Hepatocyte (in vitro differentiated cells): ENCODE measurements at regions not wholly inside any gene's neighbourhood (a gene's known extent, or its start where the extent isn't known, plus 50 kb on each side); places are given as distances from the start of the nearest gene placed in this dataset.

Source experiments
- DNase-seq: peaks from one replicate; pipeline ENCODE4 v3.0.0-alpha.2; 2016; ENCODE audit warnings: low spot score
- H2AFZ ChIP-seq: fragments of 200-600 bp; sonication (generic); 2 replicates; pipeline ENCODE4 v1.6.0; 2016; ENCODE audit warnings: antibody characterized with exemption, mild to moderate bottlenecking
- H3K27ac ChIP-seq: fragments of 200-600 bp; sonication (generic); 2 replicates; pipeline ENCODE4 v1.5.1; 2016; ENCODE audit warnings: mild to moderate bottlenecking
- H3K27me3 ChIP-seq: fragments of 200-600 bp; sonication (generic); 2 replicates; pipeline ENCODE4 v1.6.1; 2016
- H3K36me3 ChIP-seq: fragments of 200-600 bp; sonication (generic); replicated peaks from 2 replicates; pipeline ENCODE4 v1.5.1; 2016; ENCODE audit warnings: low read depth; ENCODE audit not compliant: insufficient read depth
- H3K4me1 ChIP-seq: fragments of 200-600 bp; sonication (generic); 2 replicates; pipeline ENCODE4 v1.5.1; 2016; ENCODE audit warnings: mild to moderate bottlenecking, moderate library complexity; ENCODE audit not compliant: insufficient read depth
- H3K4me2 ChIP-seq: fragments of 200-600 bp; sonication (generic); 2 replicates; pipeline ENCODE4 v1.6.0; 2016
- H3K4me3 ChIP-seq: fragments of 200-600 bp; sonication (generic); 2 replicates; pipeline ENCODE4 v1.5.1; 2016; ENCODE audit warnings: mild to moderate bottlenecking
- H3K79me2 ChIP-seq: fragments of 200-600 bp; sonication (generic); 2 replicates; pipeline ENCODE4 v1.6.0; 2017; ENCODE audit warnings: mild to moderate bottlenecking
- H3K9me2 ChIP-seq: fragments of 200-600 bp; sonication (generic); replicated peaks from 2 replicates; pipeline ENCODE4 v1.6.0; 2017; ENCODE audit warnings: mild to moderate bottlenecking; ENCODE audit not compliant: insufficient read depth
- H3K9me3 ChIP-seq: fragments of 200-600 bp; sonication (generic); 2 replicates; pipeline ENCODE4 v1.5.1; 2016; ENCODE audit warnings: low read depth, mild to moderate bottlenecking
- H4K20me1 ChIP-seq: fragments of 200-600 bp; sonication (generic); 2 replicates; pipeline ENCODE4 v1.6.0; 2016; ENCODE audit warnings: mild to moderate bottlenecking; ENCODE audit not compliant: insufficient read depth, poor library complexity, severe bottlenecking
- CTCF ChIP-seq: fragments of 200-600 bp; sonication (generic); IDR thresholded peaks from 2 replicates; pipeline ENCODE4 v1.5.1; 2016; ENCODE audit warnings: antibody characterized with exemption, mild to moderate bottlenecking; ENCODE audit not compliant: poor library complexity
- EZH2 ChIP-seq: fragments of 200-600 bp; sonication (generic); IDR thresholded peaks from 2 replicates; pipeline ENCODE4 v1.6.1; 2016; ENCODE audit warnings: antibody characterized with exemption, mild to moderate bottlenecking, borderline replicate concordance
- EZH2phosphoT487 ChIP-seq: fragments of 200-600 bp; sonication (generic); IDR thresholded peaks from one replicate; pipeline ENCODE4 v1.6.1; 2018; ENCODE audit warnings: antibody characterized with exemption, mild to moderate bottlenecking, low read depth, moderate library complexity; ENCODE audit not compliant: unreplicated experiment, severe bottlenecking
- WGBS: methylation state at CpG from one replicate; pipeline ENCODE4 v1.1.6; 2016; ENCODE audit warnings: low lambda C conversion rate; ENCODE audit errors: missing lambda C conversion rate; 5-methylcytosine and 5-hydroxymethylcytosine counted together

GRCh38 chr1:188397521-188397920 is 1568.8 kb downstream of the PLA2G4A start:
- no peaks in the 10 kb centered on the region for H3K79me2 ChIP-seq
- no peaks in the 10 kb centered on the region for H3K36me3 ChIP-seq
- H3K4me2 ChIP-seq: no peak overlapping the region
- 89% methylated on average over 2 of the region's 2 CpGs for WGBS
- no peak overlapping the region for H3K4me3 ChIP-seq
- no peak for DNase-seq
- H2AFZ ChIP-seq: no peak overlapping the region
- no peak overlapping the region for H3K27ac ChIP-seq
- H4K20me1 ChIP-seq: no peaks in the 10 kb centered on the region
- H3K9me2 ChIP-seq: no peaks in the 10 kb centered on the region
- no peaks in the 10 kb centered on the region for H3K27me3 ChIP-seq
- no peak for TF ChIP-seq EZH2
- no peak for TF ChIP-seq CTCF
- TF ChIP-seq EZH2phosphoT487: no peak
- no peaks in the 10 kb centered on the region for H3K9me3 ChIP-seq
- H3K4me1 ChIP-seq: no peaks in the 10 kb centered on the region

- H2AFZ ChIP-seq: no peak overlapping the region
- H4K20me1 ChIP-seq: no peaks in the 10 kb centered on the region
- H3K27me3 ChIP-seq: no peaks in the 10 kb centered on the region
- H3K4me3 ChIP-seq: no peak overlapping the region
- TF ChIP-seq CTCF (no peak), EZH2phosphoT487 (no peak), EZH2 (no peak)
- no peak for DNase-seq
- H3K4me2 ChIP-seq: no peak overlapping the region
- H3K27ac ChIP-seq: no peak overlapping the region
- no peaks in the 10 kb centered on the region for H3K9me3 ChIP-seq
- no peaks in the 10 kb centered on the region for H3K9me2 ChIP-seq
- no peaks in the 10 kb centered on the region for H3K79me2 ChIP-seq
- no peaks in the 10 kb centered on the region for H3K4me1 ChIP-seq
- H3K36me3 ChIP-seq: no peaks in the 10 kb centered on the region
- 89% methylated on average over 3 of the region's 3 CpGs for WGBS
Observed at GRCh38 chr1:188402986-188403385, 1574.2 kb downstream of the PLA2G4A start.

GRCh38 chr1:188406636-188407035 is 1577.9 kb downstream of the PLA2G4A start:
- WGBS: 55% methylated on average over 2 of the region's 2 CpGs
- no peak overlapping the region for H3K4me2 ChIP-seq

More at GRCh38 chr1:188406636-188407035, 1577.9 kb downstream of the PLA2G4A start:
- Histone ChIP-seq H3K27ac (no peak overlapping the region), H3K9me2 (no peaks in the 10 kb centered on the region), H3K36me3 (no peaks in the 10 kb centered on the region), H3K4me3 (no peak overlapping the region), H4K20me1 (no peaks in the 10 kb centered on the region), H3K27me3 (no peaks in the 10 kb centered on the region), H3K9me3 (no peaks in the 10 kb centered on the region), H2AFZ (no peak overlapping the region), H3K79me2 (no peaks in the 10 kb centered on the region), H3K4me1 (no peaks in the 10 kb centered on the region)
- no peak for DNase-seq
- TF ChIP-seq EZH2phosphoT487: no peak
- TF ChIP-seq CTCF: no peak
- TF ChIP-seq EZH2: no peak
